GM19239 (cell line): ENCODE measurements at regions not wholly inside any gene's neighbourhood (a gene's known extent, or its start where the extent isn't known, plus 50 kb on each side); places are given as distances from the start of the nearest gene placed in this dataset.
"Not testable (repeated sequence)": the region's sequence is repeated elsewhere in the genome, so short reads cannot be mapped to it uniquely, and the experiment has no call there.

Source experiments
- DNase-seq: peaks from one replicate; pipeline ENCODE4 v3.0.0; 2011; ENCODE audit warnings: low spot score; ENCODE audit not compliant: insufficient read length
- FAIRE-seq: peaks from 2 replicates; lab custom pipeline; 2011; peaks lifted over from hg19 to GRCh38; lab: Jason Lieb, UNC

DNA sequence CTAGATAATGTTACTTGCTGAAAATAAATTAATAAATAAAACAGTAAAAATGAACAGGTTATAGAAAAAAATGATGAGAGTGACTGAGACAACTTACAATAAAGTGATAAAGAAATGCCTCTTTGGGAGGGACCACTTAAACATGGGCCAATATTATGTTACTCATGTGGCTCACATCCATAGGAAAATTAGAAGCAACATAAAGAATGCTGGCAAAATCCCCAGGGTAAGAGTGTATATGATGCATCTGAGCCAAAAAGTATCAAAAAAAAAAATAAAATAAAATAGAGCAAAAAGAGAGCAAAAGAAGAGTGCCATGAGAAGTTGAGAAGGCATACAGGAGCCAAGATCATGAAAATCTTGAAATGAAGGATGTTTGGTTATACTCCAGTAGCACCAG is 818.0 kb downstream of the LTN1 start:
- no peak for FAIRE-seq
- DNase-seq, result no peak

DNA sequence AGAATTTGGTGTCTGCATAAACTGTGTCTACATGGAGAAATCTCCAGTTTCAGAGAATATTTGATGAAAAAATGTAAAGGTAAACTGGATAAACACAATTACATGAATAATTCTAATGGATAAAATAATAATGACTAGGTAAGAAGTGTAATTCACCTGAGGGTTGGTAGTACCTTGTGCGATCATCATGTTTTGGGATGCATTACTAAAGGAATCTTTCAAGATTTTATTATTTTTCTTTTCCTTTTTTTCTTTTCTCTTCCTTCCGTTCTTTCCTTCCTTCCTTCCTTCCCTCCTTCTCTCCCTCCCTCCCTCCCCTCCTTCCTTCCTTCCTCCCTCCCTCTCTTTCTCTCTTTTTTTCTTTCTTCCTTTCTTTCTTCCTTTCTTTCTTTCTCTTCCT is 818.7 kb downstream of the LTN1 start:
- no peak for DNase-seq
- FAIRE-seq, result no peak

DNA sequence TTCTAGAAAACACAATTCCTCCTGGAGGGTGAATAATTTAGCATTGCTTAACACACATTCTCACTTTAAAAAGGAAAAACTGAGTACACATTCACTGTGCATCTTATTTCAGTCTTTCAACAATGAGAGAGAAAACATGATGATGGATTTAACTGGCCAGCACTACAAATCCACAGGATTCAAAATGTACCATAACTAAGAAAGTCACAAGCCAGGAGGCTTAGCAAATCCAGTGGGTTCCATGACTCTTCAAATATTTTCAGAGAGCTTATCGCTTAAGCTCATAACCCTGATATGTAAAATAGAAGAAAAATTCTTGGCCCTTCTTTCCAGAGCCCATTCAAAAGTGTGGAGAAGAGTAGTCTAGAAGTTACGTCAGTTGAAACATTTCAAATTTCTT is 820.3 kb downstream of the LTN1 start:
- no peak for FAIRE-seq
- no peak for DNase-seq

DNA sequence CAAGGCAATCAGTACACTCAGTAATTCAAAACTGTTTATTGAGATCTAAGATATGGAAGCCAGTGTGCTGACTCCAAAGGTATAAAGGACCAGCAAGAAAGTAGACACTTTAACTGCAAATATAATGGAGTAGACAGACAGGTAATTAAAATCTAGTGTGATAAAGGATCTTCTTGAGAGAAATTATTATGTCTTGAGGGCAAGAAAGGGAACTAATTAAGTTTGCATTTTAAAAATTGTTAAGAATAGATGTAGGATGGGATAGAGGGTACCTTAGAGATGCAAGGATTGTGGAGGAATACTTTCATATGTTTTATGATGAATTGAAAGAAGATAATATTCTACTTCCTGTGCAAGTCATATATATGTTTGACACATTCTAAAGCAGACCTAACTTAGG is 825.3 kb downstream of the LTN1 start:
- no peak for FAIRE-seq
- DNase-seq, result no peak

DNA sequence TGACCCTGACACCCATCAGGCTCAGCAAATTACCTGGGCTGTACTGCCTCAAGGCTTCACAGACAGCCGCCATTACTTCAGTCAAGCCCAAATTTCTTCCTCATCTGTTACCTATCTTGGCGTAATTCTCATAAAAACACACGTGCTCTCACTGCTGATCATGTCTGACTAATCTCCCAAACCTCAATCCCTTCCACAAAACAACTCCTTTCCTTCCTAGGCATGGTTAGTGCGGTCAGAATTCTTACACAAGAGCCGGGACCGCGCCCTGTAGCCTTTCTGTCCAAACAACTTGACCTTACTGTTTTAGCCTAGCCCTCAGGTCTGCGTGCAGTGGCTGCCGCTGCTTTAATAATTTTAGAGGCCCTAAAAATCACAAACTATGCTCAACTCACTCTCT is 828.2 kb downstream of the LTN1 start:
- DNase-seq, FAIRE-seq: not testable (repeated sequence)

DNA sequence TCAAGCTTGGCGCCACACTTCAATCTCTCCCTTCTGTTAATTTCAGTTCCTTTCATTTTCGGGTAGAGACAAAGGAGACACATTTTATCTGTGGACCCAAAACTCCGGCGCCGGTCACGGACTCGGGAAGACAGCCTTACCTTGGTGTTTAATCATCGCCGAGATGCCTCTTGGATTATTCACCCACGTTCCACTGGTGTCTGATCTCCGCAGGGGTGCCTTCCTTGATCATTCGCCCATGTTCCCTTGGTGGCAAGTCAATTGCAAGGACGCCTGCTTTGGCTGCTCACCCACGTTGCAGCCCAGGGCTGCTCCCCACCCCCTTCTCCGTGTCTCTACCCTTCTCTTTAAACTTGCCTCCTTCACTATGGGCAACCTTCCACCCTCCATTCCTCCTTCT is 830.6 kb downstream of the LTN1 start:
- FAIRE-seq, DNase-seq: not testable (repeated sequence)

DNA sequence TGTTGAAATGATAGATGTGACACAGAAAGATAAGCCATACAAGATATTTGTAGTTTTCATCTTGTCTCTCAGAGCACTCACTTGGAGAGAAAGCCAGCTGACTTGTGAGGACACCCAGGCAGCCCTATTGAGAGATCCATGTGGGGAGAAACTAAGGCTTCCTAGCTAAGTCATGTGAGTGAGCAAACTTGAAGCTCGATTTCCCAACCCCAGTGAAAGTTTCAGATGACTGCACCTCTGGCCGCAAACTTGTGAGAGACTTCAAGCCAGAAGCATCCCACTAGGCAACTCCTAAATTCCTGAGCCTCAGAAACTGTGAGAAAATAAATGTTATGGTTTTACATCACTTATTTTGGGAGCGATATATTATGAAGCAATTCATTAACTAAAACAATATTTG is 832.3 kb downstream of the LTN1 start:
- DNase-seq (no peak), FAIRE-seq (no peak)

DNA sequence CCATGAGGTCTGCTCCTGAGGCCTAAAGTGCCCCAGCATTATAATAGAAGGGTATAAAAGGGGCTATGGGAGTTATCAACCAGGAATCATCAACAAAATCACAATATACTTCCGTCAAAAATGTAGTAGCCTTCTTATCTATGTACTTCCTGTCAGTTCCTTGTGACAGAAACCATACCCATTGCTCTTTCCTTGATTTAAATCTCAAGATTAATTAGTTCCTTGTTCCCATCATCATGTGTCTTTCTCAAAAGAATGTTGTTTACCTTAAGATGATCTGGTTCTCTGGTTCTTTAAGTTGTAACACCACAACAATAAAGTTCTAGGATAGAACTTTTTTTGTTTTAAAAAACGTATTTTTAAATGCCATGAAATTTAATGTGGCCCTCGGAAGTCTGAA is 833.3 kb downstream of the LTN1 start:
- no peak for DNase-seq
- no peak for FAIRE-seq

DNA sequence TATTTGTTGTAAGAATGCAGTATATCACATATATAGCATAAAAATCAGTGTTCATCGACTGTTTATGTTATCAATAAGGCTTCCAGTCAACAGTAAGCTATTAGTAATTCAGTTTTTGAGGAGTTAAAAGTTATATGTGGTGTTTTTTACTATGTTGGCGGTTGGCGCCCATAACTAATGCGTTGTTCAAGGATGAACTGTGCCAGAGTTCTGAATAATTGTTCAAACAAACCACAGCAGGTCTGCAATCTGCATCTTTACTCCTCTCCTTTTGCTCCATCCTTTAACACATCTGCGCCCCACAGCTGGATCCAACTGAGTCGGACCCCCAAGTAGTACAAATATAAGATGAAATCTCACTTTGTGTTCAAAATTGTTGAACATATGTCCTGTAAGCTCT is 836.1 kb downstream of the LTN1 start:
- DNase-seq (no peak), FAIRE-seq (no peak)

DNA sequence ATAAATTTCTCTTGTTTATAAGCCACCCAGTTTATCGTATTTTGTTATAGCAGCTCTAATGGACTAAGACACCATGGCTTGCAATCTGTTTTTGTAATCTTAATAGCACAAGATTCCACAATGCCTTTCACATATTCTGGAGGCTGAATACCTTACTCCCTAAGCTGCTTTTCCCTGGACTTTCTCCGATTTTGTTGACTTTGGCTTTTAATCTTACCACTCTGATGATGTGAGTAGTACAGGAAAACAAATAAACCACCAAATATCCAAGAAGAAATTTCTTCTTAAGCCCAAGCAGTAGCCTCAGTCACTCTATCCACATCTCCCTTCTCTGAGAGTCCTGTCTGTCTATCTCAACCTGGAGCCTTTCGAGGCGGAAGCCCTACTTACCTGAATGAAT is 838.6 kb downstream of the LTN1 start:
- FAIRE-seq (no peak), DNase-seq (no peak)

DNA sequence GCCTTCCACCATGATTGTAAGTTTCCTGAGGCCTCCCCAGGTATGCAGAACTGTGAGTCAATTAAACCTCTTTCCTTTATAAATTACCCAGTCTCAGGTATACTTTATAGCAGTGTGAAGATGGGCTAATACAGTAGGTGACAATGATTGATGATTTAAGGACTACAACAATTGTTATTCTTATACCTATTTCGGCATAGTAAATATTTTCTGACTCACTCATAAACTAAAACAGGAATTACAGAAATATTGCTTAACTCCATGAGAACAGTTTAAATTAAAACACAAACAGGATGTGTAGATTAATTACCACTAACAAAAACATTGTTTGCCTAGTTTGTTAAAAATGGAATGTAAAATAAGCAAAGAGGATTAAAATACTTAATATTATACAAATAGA is 839.9 kb downstream of the LTN1 start:
- FAIRE-seq, result no peak
- no peak for DNase-seq

DNA sequence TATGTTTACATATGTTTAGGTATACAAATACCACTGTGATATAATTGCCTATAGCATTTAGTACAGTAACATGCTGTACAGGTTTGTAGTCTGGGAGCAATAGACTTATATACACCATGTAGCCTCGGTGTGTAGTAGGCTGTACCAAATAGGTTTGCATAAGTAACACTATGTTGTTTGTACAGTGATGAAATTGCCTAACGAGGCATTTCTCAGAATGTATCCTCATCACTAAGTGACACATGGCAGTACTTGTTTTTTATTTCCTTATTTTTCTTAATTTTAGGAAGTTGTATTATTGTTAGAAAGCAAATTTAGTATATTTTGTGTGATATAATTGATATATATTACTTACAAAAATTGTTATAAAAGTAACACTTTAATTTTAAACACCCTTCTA is 840.9 kb downstream of the LTN1 start:
- DNase-seq (no peak), FAIRE-seq (no peak)

DNA sequence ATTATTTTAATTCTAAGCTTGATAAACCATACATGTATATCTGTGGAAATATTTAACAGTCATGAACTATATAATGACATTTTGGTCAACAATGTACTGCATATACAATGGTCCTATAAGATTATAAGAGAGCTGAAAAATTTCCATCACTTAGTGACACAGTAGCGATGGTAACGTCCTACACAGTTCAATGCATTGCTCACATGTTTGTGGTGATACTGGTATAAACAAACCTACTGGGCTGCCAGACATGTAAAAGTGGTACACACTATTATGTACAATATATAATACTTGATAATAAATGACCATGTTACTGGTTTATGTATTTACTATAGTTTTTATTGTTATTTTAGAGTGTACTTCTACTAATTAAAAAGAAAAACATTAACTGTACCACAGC is 841.9 kb downstream of the LTN1 start:
- DNase-seq, result no peak

DNA sequence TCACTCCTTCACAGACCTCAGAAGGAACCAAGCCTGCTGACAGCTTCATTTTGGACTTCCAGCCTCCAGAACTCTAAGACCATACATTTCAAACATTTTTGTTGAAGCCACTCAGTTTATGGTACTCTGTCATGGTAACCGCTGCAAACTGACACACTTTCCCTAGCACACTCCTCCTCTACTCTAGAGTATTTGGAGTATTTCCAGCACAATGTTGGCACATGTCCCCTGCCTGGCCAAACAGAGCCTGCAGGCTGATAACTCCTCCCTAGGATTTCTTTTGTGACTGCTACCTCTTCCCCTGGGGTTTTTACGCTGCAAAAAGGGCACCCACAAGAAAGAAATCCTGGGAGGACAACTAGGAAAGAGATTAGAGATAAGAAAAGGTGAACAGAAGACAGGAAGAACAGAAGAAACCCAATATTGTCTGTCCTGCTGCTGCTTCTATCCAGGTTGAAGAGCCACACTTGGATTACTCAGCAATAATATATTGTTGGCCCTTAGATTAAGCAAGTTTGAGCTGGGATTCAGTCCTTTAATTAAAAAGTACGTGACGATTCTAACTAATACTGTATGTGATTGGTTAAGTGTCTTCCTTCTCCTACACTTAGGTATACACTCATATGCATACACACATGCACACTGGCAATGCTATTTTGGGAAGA is 844.1 kb downstream of the LTN1 start:
- DNase-seq, result no peak
- no peak for FAIRE-seq

More for the DNA sequence above, 841.9 kb downstream of the LTN1 start:
- FAIRE-seq, result no peak

DNA sequence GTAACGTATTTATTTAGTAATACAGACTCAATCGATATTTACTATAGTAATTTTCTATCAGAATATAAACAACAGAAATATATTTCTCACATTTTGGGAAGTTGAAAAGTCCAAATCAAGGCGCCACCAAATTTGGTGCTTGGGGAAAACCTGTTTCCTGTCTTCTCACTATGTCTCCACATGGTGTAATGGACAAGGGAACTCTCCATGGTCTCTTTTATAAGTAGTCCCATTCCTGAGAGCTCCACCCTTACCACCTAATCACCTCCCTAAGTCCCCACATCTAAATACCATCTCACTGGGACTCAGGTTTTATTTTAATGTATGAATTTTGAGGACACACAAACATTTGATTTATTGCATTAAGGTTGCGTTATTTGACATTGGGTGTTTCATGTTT is 848.0 kb downstream of the LTN1 start:
- no peak for DNase-seq
- no peak for FAIRE-seq

DNA sequence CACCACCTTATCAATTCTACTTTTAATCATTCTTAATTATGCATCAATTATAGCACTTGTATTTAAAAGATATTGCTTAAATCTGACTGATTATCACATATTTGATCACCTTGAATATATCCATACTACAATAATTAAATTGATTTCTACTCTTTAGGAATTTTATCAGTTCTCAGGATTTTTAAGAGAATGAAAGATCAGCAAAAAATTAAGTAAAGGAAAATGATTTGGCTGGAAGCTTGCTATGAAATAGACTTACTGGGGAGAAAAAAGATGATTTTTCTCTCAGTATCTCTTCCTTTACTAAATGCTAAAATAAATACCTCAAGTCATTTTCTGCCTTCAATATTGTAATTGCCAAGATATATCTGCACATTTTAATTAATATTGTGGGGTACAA is 848.6 kb downstream of the LTN1 start:
- no peak for FAIRE-seq
- DNase-seq, result no peak

DNA sequence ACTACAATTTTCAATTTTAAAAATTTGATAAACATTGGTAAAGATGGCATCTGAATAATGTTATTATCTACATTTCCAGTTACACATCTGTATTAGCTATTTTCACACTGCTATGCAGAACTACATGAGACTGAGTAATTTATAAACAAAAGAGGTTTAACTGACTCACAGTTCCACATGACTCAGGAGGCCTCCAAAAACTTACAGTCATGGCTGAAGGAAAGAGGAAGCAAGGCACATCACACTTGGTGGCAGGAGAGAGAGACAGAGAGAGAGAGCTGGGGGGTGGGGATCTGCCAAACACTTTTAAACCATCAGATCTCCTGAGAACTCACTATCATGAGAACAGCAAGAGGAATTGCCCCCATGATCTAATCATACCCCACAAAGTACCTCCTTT is 850.0 kb downstream of the LTN1 start:
- FAIRE-seq (no peak), DNase-seq (no peak)

DNA sequence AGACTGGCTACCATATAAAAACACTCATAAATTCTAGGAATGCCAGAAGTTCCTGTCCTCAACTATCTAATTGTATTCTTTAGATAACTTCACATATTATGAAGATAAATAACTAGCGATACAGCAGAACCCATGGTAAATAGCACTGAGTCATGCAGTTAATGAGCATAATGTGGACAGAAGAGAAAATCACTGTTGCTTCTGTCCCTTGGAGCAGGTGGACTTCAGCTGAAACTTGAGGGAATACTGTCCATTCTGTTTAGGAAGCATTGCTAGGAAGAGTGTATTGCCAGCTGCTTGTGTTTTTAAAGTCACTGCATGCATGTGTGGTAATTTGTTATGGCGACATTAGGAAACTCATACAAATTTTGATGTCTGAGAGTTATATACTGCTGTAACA is 854.4 kb downstream of the LTN1 start:
- DNase-seq (no peak), FAIRE-seq (no peak)

DNA sequence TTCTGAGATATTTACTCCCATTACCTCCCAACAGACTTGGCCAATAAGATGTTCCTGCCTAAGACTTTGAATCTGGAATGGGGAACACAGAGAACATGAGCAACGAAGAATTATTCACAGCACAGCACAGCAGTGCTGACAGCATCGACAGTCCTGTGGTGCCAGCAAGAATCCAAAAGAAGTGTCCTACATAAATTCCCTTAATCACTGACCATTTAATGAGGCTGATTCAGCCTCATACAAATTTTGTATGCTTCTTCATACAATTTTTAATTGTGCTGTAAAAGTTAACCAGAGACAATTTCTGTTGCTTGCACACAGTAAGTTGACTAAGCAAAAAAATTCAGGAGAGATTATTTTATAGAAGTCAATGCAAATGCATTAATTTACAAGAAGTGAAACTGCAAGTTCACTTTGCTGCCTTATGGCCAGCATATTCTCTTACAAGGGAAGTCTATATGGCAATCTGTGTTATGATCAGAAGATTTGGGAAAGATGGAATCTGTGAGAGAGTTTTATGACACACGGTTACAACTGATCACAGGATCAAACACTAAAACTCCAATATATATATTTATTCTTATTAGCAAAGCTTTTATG is 855.9 kb downstream of the LTN1 start:
- DNase-seq, result no peak
- FAIRE-seq, result no peak

DNA sequence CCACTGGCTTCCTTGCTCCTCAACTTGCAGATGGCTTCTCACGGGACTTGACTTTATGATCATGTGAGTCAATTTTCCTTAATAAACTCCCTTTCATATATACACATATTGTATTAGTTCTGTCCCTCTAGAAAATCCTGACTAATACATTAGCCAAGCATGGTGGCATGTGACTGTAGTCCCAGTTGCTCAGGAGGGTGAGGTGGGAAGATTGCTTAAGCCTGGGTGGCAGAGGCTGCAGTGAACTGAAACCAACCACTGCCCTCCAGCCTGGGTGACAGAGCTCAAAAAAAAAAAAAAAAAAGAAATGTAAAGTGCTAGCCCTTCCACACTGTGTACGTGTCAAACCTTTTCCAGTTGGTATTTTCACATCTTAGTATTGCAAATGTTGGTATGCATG is 857.0 kb downstream of the LTN1 start:
- FAIRE-seq (no peak), DNase-seq (no peak)

DNA sequence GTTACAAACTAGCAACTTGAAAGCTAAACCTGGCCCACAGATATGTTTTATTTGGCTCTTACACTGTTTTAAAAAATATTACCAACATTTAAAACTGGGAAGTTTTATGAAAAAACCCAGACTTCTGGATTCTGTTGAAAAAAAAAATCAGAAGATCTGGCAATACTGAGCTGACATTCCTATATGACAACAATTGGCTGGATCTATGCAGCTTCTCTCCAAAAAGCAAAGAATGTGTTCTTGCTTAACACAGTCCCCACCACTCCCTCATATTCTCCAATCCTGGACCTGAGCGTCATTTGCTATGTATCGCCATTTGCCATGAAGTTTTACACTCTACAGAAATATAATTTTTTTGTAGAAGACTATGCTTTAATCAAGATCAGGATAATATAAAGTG is 859.6 kb downstream of the LTN1 start:
- DNase-seq, result no peak
- FAIRE-seq, result no peak

DNA sequence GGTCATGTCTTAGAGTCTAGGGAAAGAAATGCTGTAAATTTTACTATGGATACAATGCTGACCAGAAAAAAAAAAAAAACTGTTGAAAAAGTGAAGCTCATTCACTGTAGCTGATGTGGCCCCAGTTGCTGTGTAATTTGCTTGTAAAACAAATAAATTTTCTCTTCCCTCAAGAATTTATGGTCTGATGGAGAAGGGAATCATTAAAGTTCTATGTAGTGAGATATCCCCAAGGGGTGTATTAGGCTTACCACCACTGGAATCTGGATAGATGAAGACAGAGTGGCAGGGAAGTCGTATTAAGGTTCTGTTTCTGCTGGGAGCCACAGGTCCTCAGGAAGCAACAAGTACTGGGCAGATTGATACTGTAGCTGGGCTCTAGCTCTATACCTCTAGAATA is 860.0 kb downstream of the LTN1 start:
- FAIRE-seq (no peak), DNase-seq (no peak)
